ENCODE measurements at regions not wholly inside any gene's neighbourhood (a gene's known extent, or its start where the extent isn't known, plus 50 kb on each side); places are given as distances from the start of the nearest gene placed in this dataset.

DNA sequence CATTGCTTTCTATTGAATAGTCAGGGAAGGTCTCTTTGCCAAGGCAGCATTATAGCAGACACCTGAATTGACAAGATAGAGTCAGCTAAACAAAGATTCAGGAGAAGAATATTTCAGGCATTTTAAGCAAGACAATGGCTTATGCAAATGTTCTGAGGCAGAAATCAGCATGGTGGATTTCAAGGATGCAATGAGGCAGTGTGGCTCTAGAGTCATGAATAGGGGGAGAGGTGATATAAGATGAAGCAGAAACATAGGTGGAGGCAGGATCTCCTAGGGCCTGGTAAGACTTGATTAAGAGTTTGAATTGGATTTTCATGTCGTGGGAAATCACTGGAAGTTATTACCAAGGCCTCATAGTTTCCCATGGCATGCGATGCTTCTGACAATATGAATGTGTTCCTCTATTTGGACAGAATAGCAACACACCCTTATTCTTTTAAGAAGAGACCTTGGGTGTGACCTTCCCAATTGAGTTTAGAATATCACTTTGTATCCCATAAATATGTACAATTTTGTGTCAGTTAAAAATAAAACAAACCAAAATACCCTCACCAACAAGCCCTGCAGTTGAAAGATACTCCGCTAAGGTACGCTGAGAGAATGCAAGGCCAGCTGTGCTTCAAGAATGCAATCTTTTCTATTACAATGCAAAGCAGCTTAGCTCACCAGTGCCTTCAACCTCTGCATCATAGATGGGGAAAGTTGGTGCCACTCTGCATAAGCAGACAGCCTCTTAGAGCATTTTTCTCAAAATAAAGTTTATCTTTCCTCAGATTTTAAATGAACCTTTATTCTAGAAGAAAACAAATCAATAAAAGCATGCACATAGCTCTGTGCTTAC, 139.6 kb upstream of the SALL1 start:
- Histone ChIP-seq H3K4me1 (ENCODE audit: insufficient read depth, low read length) (no peaks in the 10 kb centered on the region), H3K27ac (ENCODE audit: low read depth, low read length) (no peak overlapping the region), H3K4me3 (ENCODE audit: low read length in 2 of 2) (no peak overlapping the region), H3K27me3 (ENCODE audit: insufficient read depth, low read length) (no peaks in the 10 kb centered on the region), H3K36me3 (ENCODE audit: insufficient read depth, low read length) (no peaks in the 10 kb centered on the region), H3K9me3 (ENCODE audit: control insufficient read depth in 1 of 2, low read length in 2 of 2) (no peaks in the 10 kb centered on the region)
- no peak overlapping the region for H3K4me3 Mint-ChIP-seq
- no peaks in the 10 kb centered on the region for H3K27me3 Mint-ChIP-seq
- H3K36me3 Mint-ChIP-seq: no peaks in the 10 kb centered on the region
- intact Hi-C loops (cut with micrococcal nuclease): no loop called here
- H3K9me3 Mint-ChIP-seq: peaks cover 0 to 13% (median 3%) of the 10 kb centered on the region in 8 donors
- ChIA-PET POLR2A (ENCODE audit: partially characterized antibody) (no interaction called here), CTCF (ENCODE audit: partially characterized antibody) (no interaction called here)
- H3K27ac Mint-ChIP-seq: no peak overlapping the region
- DNase-seq: no peak
- H3K4me1 Mint-ChIP-seq: no peaks in the 10 kb centered on the region

DNA sequence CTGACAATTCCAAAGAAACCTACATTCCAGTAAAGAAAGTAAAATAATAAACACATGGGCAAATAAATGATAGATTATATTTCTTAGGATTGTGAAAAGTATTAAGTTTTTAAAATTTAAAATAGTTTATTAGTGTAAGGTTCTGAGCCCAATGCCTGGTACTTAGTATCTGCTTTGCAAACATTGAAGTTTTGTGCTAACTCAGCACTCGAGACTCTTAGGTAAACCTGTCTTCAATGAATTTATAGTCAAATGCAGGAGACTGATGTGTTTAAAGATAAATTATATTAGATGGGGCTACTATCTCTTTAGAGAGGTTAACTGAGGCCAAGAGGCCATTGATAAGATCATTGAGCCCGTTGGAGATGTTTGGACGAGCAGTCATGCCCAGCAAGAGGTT, 138.3 kb upstream of the SALL1 start:
- Histone ChIP-seq H3K4me1 (ENCODE audit: insufficient read depth, low read length) (no peaks in the 10 kb centered on the region), H3K27ac (ENCODE audit: low read depth, low read length) (no peak overlapping the region), H3K4me3 (ENCODE audit: low read length in 2 of 2) (no peak overlapping the region), H3K27me3 (ENCODE audit: insufficient read depth, low read length) (no peaks in the 10 kb centered on the region), H3K36me3 (ENCODE audit: insufficient read depth, low read length) (no peaks in the 10 kb centered on the region), H3K9me3 (ENCODE audit: control insufficient read depth in 1 of 2, low read length in 2 of 2) (no peaks in the 10 kb centered on the region)
- no peak for DNase-seq
- no peaks in the 10 kb centered on the region for H3K4me1 Mint-ChIP-seq
- no peak overlapping the region for H3K27ac Mint-ChIP-seq
- POLR2A ChIA-PET (ENCODE audit: partially characterized antibody): no interaction called here
- H3K27me3 Mint-ChIP-seq: no peaks in the 10 kb centered on the region
- H3K36me3 Mint-ChIP-seq: no peaks in the 10 kb centered on the region
- no peak overlapping the region for H3K4me3 Mint-ChIP-seq
- H3K9me3 Mint-ChIP-seq: peaks cover 0 to 7% (median under 1%) of the 10 kb centered on the region in 8 donors
- intact Hi-C loops (cut with micrococcal nuclease): no loop called here
- CTCF ChIA-PET (ENCODE audit: partially characterized antibody): no interaction called here

DNA sequence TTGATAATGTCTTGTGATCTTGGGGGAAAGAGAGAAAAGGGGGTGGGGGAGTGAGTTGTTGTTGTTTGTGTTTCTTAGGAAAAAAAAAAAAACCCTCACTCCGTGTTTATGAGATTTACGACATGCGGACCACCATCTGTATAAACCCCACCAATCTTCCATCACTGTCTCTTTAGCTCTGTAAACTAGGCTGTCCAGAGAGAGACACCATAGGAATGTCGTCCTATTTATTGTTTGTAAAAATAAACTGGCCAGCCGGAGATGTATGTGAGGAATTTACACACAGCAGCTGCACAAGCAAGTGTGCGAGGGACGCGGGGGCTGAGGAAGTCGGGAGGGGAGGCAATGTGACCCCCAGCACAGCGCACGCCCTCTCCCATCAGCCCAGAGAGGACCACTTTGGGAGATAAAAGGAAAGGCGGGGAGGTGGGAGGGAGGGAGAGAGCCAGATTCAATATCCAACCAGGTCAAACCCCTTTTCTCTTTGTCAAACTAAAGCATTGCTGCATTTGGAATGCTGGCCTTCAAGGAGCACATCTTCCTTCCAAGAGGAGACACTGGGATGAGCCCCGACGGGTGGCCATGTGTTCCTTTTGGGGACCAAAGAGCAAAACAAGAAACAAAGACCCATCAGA, 136.2 kb upstream of the SALL1 start:
- H3K36me3 Mint-ChIP-seq: no peaks in the 10 kb centered on the region
- intact Hi-C loops (cut with micrococcal nuclease): no loop called here
- no peak for DNase-seq
- no peaks in the 10 kb centered on the region for H3K36me3 ChIP-seq (ENCODE audit: insufficient read depth, low read length)
- POLR2A ChIA-PET (ENCODE audit: partially characterized antibody): no interaction called here
- no peak overlapping the region for H3K27ac Mint-ChIP-seq
- CTCF ChIA-PET (ENCODE audit: partially characterized antibody): no interaction called here
- no peaks in the 10 kb centered on the region for H3K27me3 Mint-ChIP-seq
- no peaks in the 10 kb centered on the region for H3K4me1 Mint-ChIP-seq
- no peak overlapping the region for H3K4me3 Mint-ChIP-seq
- no peak overlapping the region for H3K27ac ChIP-seq (ENCODE audit: low read depth, low read length)
- peaks cover 0 to 7% (median 2%) of the 10 kb centered on the region in 8 donors for H3K9me3 Mint-ChIP-seq
- no peaks in the 10 kb centered on the region for H3K4me1 ChIP-seq (ENCODE audit: insufficient read depth, low read length)
- no peaks in the 10 kb centered on the region for H3K27me3 ChIP-seq (ENCODE audit: insufficient read depth, low read length)
- H3K4me3 ChIP-seq (ENCODE audit: low read length in 2 of 2): no peak overlapping the region
- H3K9me3 ChIP-seq (ENCODE audit: control insufficient read depth in 1 of 2, low read length in 2 of 2): no peaks in the 10 kb centered on the region

- peaks cover 0 to 7% (median 2%) of the 10 kb centered on the region in 8 donors for H3K9me3 Mint-ChIP-seq
- CTCF ChIA-PET (ENCODE audit: partially characterized antibody): no interaction called here
- no peaks in the 10 kb centered on the region for H3K4me1 Mint-ChIP-seq
- DNase-seq: no peak
- Histone ChIP-seq H3K4me3 (ENCODE audit: low read length in 2 of 2) (no peak overlapping the region), H3K36me3 (ENCODE audit: insufficient read depth, low read length) (no peaks in the 10 kb centered on the region), H3K9me3 (ENCODE audit: control insufficient read depth in 1 of 2, low read length in 2 of 2) (no peaks in the 10 kb centered on the region), H3K4me1 (ENCODE audit: insufficient read depth, low read length) (no peaks in the 10 kb centered on the region), H3K27me3 (ENCODE audit: insufficient read depth, low read length) (no peaks in the 10 kb centered on the region), H3K27ac (ENCODE audit: low read depth, low read length) (no peak overlapping the region)
- H3K36me3 Mint-ChIP-seq: no peaks in the 10 kb centered on the region
- no peak overlapping the region for H3K27ac Mint-ChIP-seq
- POLR2A ChIA-PET (ENCODE audit: partially characterized antibody): no interaction called here
- intact Hi-C loops (cut with micrococcal nuclease): no loop called here
- no peak overlapping the region for H3K4me3 Mint-ChIP-seq
- H3K27me3 Mint-ChIP-seq: no peaks in the 10 kb centered on the region
Measured at GRCh38 chr16:51286272-51286671, 135.2 kb upstream of the SALL1 start.

GRCh38 chr16:51276336-51276735, 125.3 kb upstream of the SALL1 start:
- Mint-ChIP-seq H3K36me3 (no peaks in the 10 kb centered on the region), H3K9me3 (peaks cover 0 to 8% (median 5%) of the 10 kb centered on the region in 8 donors), H3K27me3 (no peaks in the 10 kb centered on the region), H3K4me1 (no peaks in the 10 kb centered on the region), H3K27ac (no peak overlapping the region), H3K4me3 (no peak overlapping the region)
- ChIA-PET CTCF (ENCODE audit: partially characterized antibody) (no interaction called here), POLR2A (ENCODE audit: partially characterized antibody) (no interaction called here)
- Histone ChIP-seq H3K9me3 (ENCODE audit: control insufficient read depth in 1 of 2, low read length in 2 of 2) (no peaks in the 10 kb centered on the region), H3K36me3 (ENCODE audit: insufficient read depth, low read length) (no peaks in the 10 kb centered on the region), H3K27me3 (ENCODE audit: insufficient read depth, low read length) (no peaks in the 10 kb centered on the region), H3K4me1 (ENCODE audit: insufficient read depth, low read length) (no peaks in the 10 kb centered on the region), H3K4me3 (ENCODE audit: low read length in 2 of 2) (no peak overlapping the region), H3K27ac (ENCODE audit: low read depth, low read length) (no peak overlapping the region)
- intact Hi-C loops (cut with micrococcal nuclease): no loop called here
- no peak for DNase-seq

GRCh38 chr16:51272420-51272819, 121.3 kb upstream of the SALL1 start:
- H3K27me3 Mint-ChIP-seq: no peaks in the 10 kb centered on the region
- Histone ChIP-seq H3K4me1 (ENCODE audit: insufficient read depth, low read length) (no peaks in the 10 kb centered on the region), H3K9me3 (ENCODE audit: control insufficient read depth in 1 of 2, low read length in 2 of 2) (no peaks in the 10 kb centered on the region), H3K4me3 (ENCODE audit: low read length in 2 of 2) (no peak overlapping the region), H3K27me3 (ENCODE audit: insufficient read depth, low read length) (no peaks in the 10 kb centered on the region), H3K27ac (ENCODE audit: low read depth, low read length) (no peak overlapping the region), H3K36me3 (ENCODE audit: insufficient read depth, low read length) (no peaks in the 10 kb centered on the region)
- no peak for DNase-seq
- POLR2A ChIA-PET (ENCODE audit: partially characterized antibody): no interaction called here
- no peaks in the 10 kb centered on the region for H3K36me3 Mint-ChIP-seq
- peaks cover 0 to 6% (median 2%) of the 10 kb centered on the region in 8 donors for H3K9me3 Mint-ChIP-seq
- no peaks in the 10 kb centered on the region for H3K4me1 Mint-ChIP-seq
- CTCF ChIA-PET (ENCODE audit: partially characterized antibody): no interaction called here
- no peak overlapping the region for H3K4me3 Mint-ChIP-seq
- intact Hi-C loops (cut with micrococcal nuclease): no loop called here
- no peak overlapping the region for H3K27ac Mint-ChIP-seq

DNA sequence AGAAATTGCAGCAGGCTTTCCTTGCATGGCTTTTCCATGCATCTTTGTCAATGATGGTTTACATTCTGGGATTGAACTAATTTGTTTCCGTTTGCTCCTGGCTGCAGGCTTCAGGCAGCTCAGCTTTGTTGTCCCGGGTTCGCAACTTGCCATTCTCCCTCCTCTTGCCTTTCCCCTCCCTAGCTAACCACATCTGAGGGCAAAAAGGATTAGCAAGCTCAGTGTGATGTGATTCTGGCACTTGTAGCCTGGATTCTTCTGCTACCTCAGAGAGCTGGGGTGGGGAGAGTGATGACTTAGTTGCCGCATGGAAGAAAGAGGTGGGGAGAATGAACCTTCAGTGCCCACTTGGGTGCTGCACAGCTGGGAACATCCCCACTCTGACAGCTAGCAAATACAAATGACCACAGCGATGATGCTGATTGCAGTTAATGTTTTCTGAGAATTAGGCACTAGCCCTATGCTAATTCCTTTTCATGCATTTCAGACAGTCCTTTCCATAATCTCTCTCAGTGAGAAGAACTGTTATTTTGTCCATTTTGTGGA, 120.2 kb upstream of the SALL1 start:
- CTCF ChIA-PET (ENCODE audit: partially characterized antibody): no interaction called here
- no peaks in the 10 kb centered on the region for H3K36me3 Mint-ChIP-seq

More for the DNA sequence above, 120.2 kb upstream of the SALL1 start:
- Histone ChIP-seq H3K27me3 (ENCODE audit: insufficient read depth, low read length) (no peaks in the 10 kb centered on the region), H3K4me1 (ENCODE audit: insufficient read depth, low read length) (no peaks in the 10 kb centered on the region), H3K9me3 (ENCODE audit: control insufficient read depth in 1 of 2, low read length in 2 of 2) (no peaks in the 10 kb centered on the region), H3K27ac (ENCODE audit: low read depth, low read length) (no peak overlapping the region), H3K36me3 (ENCODE audit: insufficient read depth, low read length) (no peaks in the 10 kb centered on the region), H3K4me3 (ENCODE audit: low read length in 2 of 2) (no peak overlapping the region)
- H3K27ac Mint-ChIP-seq: no peak overlapping the region
- POLR2A ChIA-PET (ENCODE audit: partially characterized antibody): no interaction called here
- no peak overlapping the region for H3K4me3 Mint-ChIP-seq
- no peaks in the 10 kb centered on the region for H3K4me1 Mint-ChIP-seq
- intact Hi-C loops (cut with micrococcal nuclease): no loop called here
- no peak for DNase-seq
- peaks cover 0 to 6% (median 3%) of the 10 kb centered on the region in 8 donors for H3K9me3 Mint-ChIP-seq
- no peaks in the 10 kb centered on the region for H3K27me3 Mint-ChIP-seq

Data from CD4-positive, alpha-beta memory T cell (primary cell).